ENCODE measurements at regions not wholly inside any gene's neighbourhood (a gene's known extent, or its start where the extent isn't known, plus 50 kb on each side); places are given as distances from the start of the nearest gene placed in this dataset.
"Not testable (repeated sequence)": the region's sequence is repeated elsewhere in the genome, so short reads cannot be mapped to it uniquely, and the experiment has no call there.

- Histone ChIP-seq H3K27ac (no peak overlapping the region), H3K36me3 (no peaks in the 10 kb centered on the region), H3K27me3 (no peaks in the 10 kb centered on the region), H3K9me3 (no peaks in the 10 kb centered on the region), H3K4me1 (no peaks in the 10 kb centered on the region), H3K4me3 (no peak overlapping the region)
- TF ChIP-seq CTCF (IDR thresholded peaks at IDR 0.05): no peak
- no peak for TF ChIP-seq POLR2AphosphoS5 (IDR thresholded peaks at IDR 0.05)
- TF ChIP-seq EP300 (IDR thresholded peaks at IDR 0.05): no peak
- no peak for TF ChIP-seq POLR2A (IDR thresholded peaks at IDR 0.05)
- ATAC-seq: no peak
- WGBS, 2 donors (ENCODE audit: low coverage in 1 of 2): 42 to 43% methylated on average over 2 of the region's 2 CpGs
These were observed 775.0 kb downstream of the DIPK2A start for GRCh38 chr3:144746631-144747030.

DNA sequence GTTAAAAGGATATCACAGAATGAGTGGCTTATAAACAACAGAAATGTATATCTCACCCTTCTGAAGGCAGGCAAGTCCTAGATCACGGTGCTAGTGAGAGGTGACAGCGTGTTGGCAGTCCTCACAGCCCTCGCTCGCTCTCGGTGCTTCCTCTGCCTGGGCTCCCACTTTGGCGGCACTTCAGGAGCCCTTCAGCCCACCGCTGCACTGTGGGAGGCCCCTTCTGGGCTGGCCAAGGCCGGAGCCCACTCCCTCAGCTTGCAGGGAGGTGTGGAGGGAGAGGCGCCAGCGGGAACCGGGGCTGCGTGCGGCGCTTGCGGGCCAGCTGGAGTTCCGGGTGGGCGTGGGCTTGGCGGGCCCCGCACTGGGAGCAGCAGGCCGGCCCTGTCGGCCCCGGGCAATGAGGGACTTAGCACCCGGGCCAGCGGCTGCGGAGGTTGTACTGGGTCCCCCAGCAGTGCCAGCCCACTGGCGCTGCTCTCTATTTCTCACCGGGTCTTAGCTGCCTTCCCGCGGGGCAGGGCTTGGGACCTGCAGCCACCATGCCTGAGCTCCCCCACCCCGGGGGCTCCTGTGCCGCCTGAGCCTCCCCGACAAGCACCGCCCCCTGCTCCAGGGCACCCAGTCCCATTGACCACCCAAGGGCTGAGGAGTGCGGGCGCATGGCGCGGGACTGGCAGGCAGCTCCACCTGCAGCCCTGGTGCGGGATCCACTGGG is 778.1 kb downstream of the DIPK2A start:
- not testable (repeated sequence) for H3K27ac ChIP-seq, H3K27me3 ChIP-seq, H3K36me3 ChIP-seq, H3K4me3 ChIP-seq, H3K4me1 ChIP-seq, H3K9me3 ChIP-seq, ATAC-seq
- 85% methylated on average over 7 of the region's 38 CpGs; no CpG with 5 or more reads in 1 of the 2 donors for WGBS, 2 donors (ENCODE audit: low coverage in 1 of 2)

DNA sequence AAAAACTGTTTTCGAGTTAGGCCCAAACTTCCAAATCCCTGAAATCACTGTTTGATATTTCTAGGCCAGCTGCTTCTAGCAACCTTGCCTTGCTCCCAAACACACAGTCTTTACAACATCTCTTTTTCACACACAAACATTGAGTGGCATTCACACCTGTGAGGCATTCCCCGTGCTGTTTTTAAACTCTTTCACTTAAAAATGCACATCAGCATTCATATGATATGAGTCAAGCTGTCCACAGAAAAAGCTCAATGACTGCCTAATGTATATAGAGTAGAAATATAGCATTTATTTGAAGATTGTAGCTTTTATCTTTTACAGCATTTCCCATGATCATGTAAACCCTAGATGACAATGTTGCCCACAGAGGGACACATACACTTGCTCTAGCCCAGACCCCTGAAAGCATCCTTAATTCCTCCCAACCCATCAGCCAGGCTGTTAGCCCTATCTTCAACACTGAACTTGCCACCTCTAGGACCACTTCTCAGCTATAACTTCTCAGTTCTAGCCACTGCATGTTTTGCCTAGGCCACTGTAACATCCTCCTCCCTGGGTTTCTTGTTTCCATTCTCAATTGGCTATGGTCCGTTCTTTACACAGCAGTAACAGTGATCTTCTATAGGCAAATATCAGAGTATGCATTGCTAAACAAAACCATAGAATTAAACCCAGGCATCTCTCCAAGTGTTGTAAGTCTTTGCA is 782.6 kb downstream of the DIPK2A start:
- Histone ChIP-seq H3K4me1 (no peaks in the 10 kb centered on the region), H3K9me3 (peaks cover 0 to 5% (median 0%) of the 10 kb centered on the region in 3 donors), H3K36me3 (no peaks in the 10 kb centered on the region), H3K27me3 (no peaks in the 10 kb centered on the region), H3K4me3 (no peak overlapping the region), H3K27ac (no peak overlapping the region)
- WGBS, 2 donors (ENCODE audit: low coverage in 1 of 2): 84 to 90% methylated on average over 3 of the region's 3 CpGs
- ATAC-seq: no peak
- TF ChIP-seq POLR2A (IDR thresholded peaks at IDR 0.05) (no peak), EP300 (IDR thresholded peaks at IDR 0.05) (no peak), CTCF (IDR thresholded peaks at IDR 0.05) (no peak), POLR2AphosphoS5 (IDR thresholded peaks at IDR 0.05) (no peak)

DNA sequence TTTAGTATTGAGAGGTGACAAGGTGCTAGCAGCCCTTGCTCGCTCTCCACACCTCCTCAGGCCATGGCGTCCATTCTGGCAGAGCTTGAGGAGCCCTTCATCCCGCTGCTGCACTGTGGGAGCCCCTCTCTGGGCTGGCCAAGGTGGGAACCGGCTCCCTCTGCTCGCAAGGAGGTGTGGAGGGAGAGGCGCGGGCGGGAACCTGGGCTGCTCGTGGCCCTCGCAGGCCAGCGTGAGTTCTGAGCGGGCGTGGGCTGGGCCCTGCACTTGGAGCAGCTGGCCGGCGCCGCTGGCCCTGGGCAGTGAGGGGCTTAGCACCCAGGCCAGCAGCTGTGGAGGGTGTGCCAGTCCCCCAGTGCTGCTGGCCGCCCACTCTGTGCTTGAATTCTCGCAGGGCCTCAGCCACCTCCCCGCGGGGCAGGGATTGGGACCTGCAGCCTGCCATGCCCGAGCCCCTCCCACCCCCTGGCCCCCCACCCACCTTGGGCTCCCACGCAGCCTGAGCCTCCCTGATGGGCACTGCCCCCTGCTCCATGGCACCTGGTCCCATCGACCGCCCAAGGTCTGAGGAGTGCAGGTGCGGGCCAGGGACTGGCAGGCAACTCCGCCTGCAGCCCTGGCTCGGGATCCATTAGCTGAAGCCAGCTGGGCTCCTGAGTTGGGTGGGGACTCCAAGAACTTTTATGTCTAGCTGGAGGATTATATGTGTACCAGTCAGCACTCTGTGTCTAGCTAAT is 785.2 kb downstream of the DIPK2A start:
- Histone ChIP-seq H3K27me3 (no peaks in the 10 kb centered on the region), H3K4me1 (no peaks in the 10 kb centered on the region), H3K36me3 (no peaks in the 10 kb centered on the region), H3K4me3 (no peak overlapping the region), H3K9me3 (peaks cover 0 to 5% (median 0%) of the 10 kb centered on the region in 3 donors), H3K27ac (no peak overlapping the region)
- no peak for ATAC-seq
- TF ChIP-seq EP300 (IDR thresholded peaks at IDR 0.05) (no peak), POLR2A (IDR thresholded peaks at IDR 0.05) (no peak), CTCF (IDR thresholded peaks at IDR 0.05) (no peak), POLR2AphosphoS5 (IDR thresholded peaks at IDR 0.05) (no peak)
- no CpG with 5 or more reads among the region's 27 CpGs for WGBS, 2 donors (ENCODE audit: low coverage in 1 of 2)

GRCh38 chr3:144760831-144761230 is 789.2 kb downstream of the DIPK2A start:
- Histone ChIP-seq H3K4me3 (no peak overlapping the region), H3K9me3 (peaks cover 0 to 5% (median 0%) of the 10 kb centered on the region in 3 donors), H3K36me3 (no peaks in the 10 kb centered on the region), H3K27ac (no peak overlapping the region), H3K27me3 (no peaks in the 10 kb centered on the region), H3K4me1 (no peaks in the 10 kb centered on the region)
- TF ChIP-seq POLR2AphosphoS5 (IDR thresholded peaks at IDR 0.05) (no peak), EP300 (IDR thresholded peaks at IDR 0.05) (no peak), CTCF (IDR thresholded peaks at IDR 0.05) (no peak), POLR2A (IDR thresholded peaks at IDR 0.05) (no peak)
- ATAC-seq: no peak
- WGBS, 2 donors (ENCODE audit: low coverage in 1 of 2): 71 to 73% methylated on average over 2 of the region's 2 CpGs
